SK-N-SH treated with all-trans-retinoic acid at 6 μM for 48 hours (cell line): ENCODE measurements at regions not wholly inside any gene's neighbourhood (a gene's known extent, or its start where the extent isn't known, plus 50 kb on each side); places are given as distances from the start of the nearest gene placed in this dataset.

Experiments
- CSDC2 ChIP-seq: fragments of 250-450 bp; sonication (Bioruptor Pico); IDR thresholded peaks from 2 replicates; pipeline ENCODE4 v1.5.0; 2020; ENCODE audit warnings: mild to moderate bottlenecking, moderate library complexity
- CSRNP3 ChIP-seq: fragments of 250-450 bp; sonication (Bioruptor Pico); IDR thresholded peaks from 2 replicates; pipeline ENCODE4 v1.5.1; 2021; ENCODE audit warnings: mild to moderate bottlenecking, moderate library complexity
- GLIS3 ChIP-seq: fragments of 250-450 bp; sonication (Bioruptor Pico); IDR thresholded peaks from 2 replicates; pipeline ENCODE4 v1.5.0; 2020; ENCODE audit warnings: mild to moderate bottlenecking, moderate library complexity
- PATZ1 ChIP-seq: fragments of 250-450 bp; sonication (Bioruptor Pico); IDR thresholded peaks from 2 replicates; pipeline ENCODE4 v1.8.0; 2020; ENCODE audit warnings: mild to moderate bottlenecking, moderate library complexity, borderline replicate concordance
- SNAI2 ChIP-seq: fragments of 250-450 bp; sonication (Bioruptor Pico); IDR thresholded peaks from 2 replicates; pipeline ENCODE4 v1.5.0; 2020; ENCODE audit warnings: mild to moderate bottlenecking, moderate library complexity
- TOX ChIP-seq: fragments of 250-450 bp; sonication (Bioruptor Pico); IDR thresholded peaks from 2 replicates; pipeline ENCODE4 v1.8.0; 2021; ENCODE audit warnings: mild to moderate bottlenecking, moderate library complexity, borderline replicate concordance
- ZFP3 ChIP-seq: fragments of 250-450 bp; sonication (Bioruptor Pico); IDR thresholded peaks from 2 replicates; pipeline ENCODE4 v1.5.0; 2020; ENCODE audit warnings: mild to moderate bottlenecking, moderate library complexity
- ZFP30 ChIP-seq: fragments of 450-650 bp; formaldehyde crosslinking; IDR thresholded peaks from 2 replicates; pipeline ENCODE4 v1.5.0; 2022; ENCODE audit warnings: mild to moderate bottlenecking, moderate library complexity

GRCh38 chr18:4551001-4551360 lies 95.9 kb upstream of the DLGAP1 start:
- TF ChIP-seq TOX (CRISPR knock-in tag) (no peak), GLIS3 (CRISPR knock-in tag) (no peak), SNAI2 (CRISPR knock-in tag) (no peak), ZFP30 (CRISPR knock-in tag) (no peak), CSRNP3 (CRISPR knock-in tag) (no peak), ZFP3 (no peak), PATZ1 (no peak), CSDC2 (CRISPR knock-in tag) (no peak)
